Hepatocyte (in vitro differentiated cells): ENCODE measurements at regions not wholly inside any gene's neighbourhood (a gene's known extent, or its start where the extent isn't known, plus 50 kb on each side); places are given as distances from the start of the nearest gene placed in this dataset.

ENCODE experiments used
- DNase-seq: peaks from one replicate; pipeline ENCODE4 v3.0.0-alpha.2; 2016; ENCODE audit warnings: low spot score
- H2AFZ ChIP-seq: fragments of 200-600 bp; sonication (generic); 2 replicates; pipeline ENCODE4 v1.6.0; 2016; ENCODE audit warnings: antibody characterized with exemption, mild to moderate bottlenecking
- H3K27ac ChIP-seq: fragments of 200-600 bp; sonication (generic); 2 replicates; pipeline ENCODE4 v1.5.1; 2016; ENCODE audit warnings: mild to moderate bottlenecking
- H3K27me3 ChIP-seq: fragments of 200-600 bp; sonication (generic); 2 replicates; pipeline ENCODE4 v1.6.1; 2016
- H3K36me3 ChIP-seq: fragments of 200-600 bp; sonication (generic); replicated peaks from 2 replicates; pipeline ENCODE4 v1.5.1; 2016; ENCODE audit warnings: low read depth; ENCODE audit not compliant: insufficient read depth
- H3K4me1 ChIP-seq: fragments of 200-600 bp; sonication (generic); 2 replicates; pipeline ENCODE4 v1.5.1; 2016; ENCODE audit warnings: mild to moderate bottlenecking, moderate library complexity; ENCODE audit not compliant: insufficient read depth
- H3K4me2 ChIP-seq: fragments of 200-600 bp; sonication (generic); 2 replicates; pipeline ENCODE4 v1.6.0; 2016
- H3K4me3 ChIP-seq: fragments of 200-600 bp; sonication (generic); 2 replicates; pipeline ENCODE4 v1.5.1; 2016; ENCODE audit warnings: mild to moderate bottlenecking
- H3K79me2 ChIP-seq: fragments of 200-600 bp; sonication (generic); 2 replicates; pipeline ENCODE4 v1.6.0; 2017; ENCODE audit warnings: mild to moderate bottlenecking
- H3K9me2 ChIP-seq: fragments of 200-600 bp; sonication (generic); replicated peaks from 2 replicates; pipeline ENCODE4 v1.6.0; 2017; ENCODE audit warnings: mild to moderate bottlenecking; ENCODE audit not compliant: insufficient read depth
- H3K9me3 ChIP-seq: fragments of 200-600 bp; sonication (generic); 2 replicates; pipeline ENCODE4 v1.5.1; 2016; ENCODE audit warnings: low read depth, mild to moderate bottlenecking
- H4K20me1 ChIP-seq: fragments of 200-600 bp; sonication (generic); 2 replicates; pipeline ENCODE4 v1.6.0; 2016; ENCODE audit warnings: mild to moderate bottlenecking; ENCODE audit not compliant: insufficient read depth, poor library complexity, severe bottlenecking
- CTCF ChIP-seq: fragments of 200-600 bp; sonication (generic); IDR thresholded peaks from 2 replicates; pipeline ENCODE4 v1.5.1; 2016; ENCODE audit warnings: antibody characterized with exemption, mild to moderate bottlenecking; ENCODE audit not compliant: poor library complexity
- EZH2 ChIP-seq: fragments of 200-600 bp; sonication (generic); IDR thresholded peaks from 2 replicates; pipeline ENCODE4 v1.6.1; 2016; ENCODE audit warnings: antibody characterized with exemption, mild to moderate bottlenecking, borderline replicate concordance
- EZH2phosphoT487 ChIP-seq: fragments of 200-600 bp; sonication (generic); IDR thresholded peaks from one replicate; pipeline ENCODE4 v1.6.1; 2018; ENCODE audit warnings: antibody characterized with exemption, mild to moderate bottlenecking, low read depth, moderate library complexity; ENCODE audit not compliant: unreplicated experiment, severe bottlenecking
- WGBS: methylation state at CpG from one replicate; pipeline ENCODE4 v1.1.6; 2016; ENCODE audit warnings: low lambda C conversion rate; ENCODE audit errors: missing lambda C conversion rate; 5-methylcytosine and 5-hydroxymethylcytosine counted together

- no peaks in the 10 kb centered on the region for H3K79me2 ChIP-seq
- no peaks in the 10 kb centered on the region for H3K9me2 ChIP-seq
- no peaks in the 10 kb centered on the region for H3K4me1 ChIP-seq
- H3K4me3 ChIP-seq: no peak overlapping the region
- no peak overlapping the region for H2AFZ ChIP-seq
- H3K36me3 ChIP-seq: no peaks in the 10 kb centered on the region
- H3K4me2 ChIP-seq: no peak overlapping the region
- H3K27me3 ChIP-seq: no peaks in the 10 kb centered on the region
- no peak overlapping the region for H3K27ac ChIP-seq
- TF ChIP-seq EZH2 (no peak), CTCF (no peak), EZH2phosphoT487 (no peak)
- H4K20me1 ChIP-seq: no peaks in the 10 kb centered on the region
- H3K9me3 ChIP-seq: no peaks in the 10 kb centered on the region
- no peak for DNase-seq
- WGBS: 81% methylated on average over 2 of the region's 2 CpGs
Observed at GRCh38 chr4:149062997-149063396, 620.8 kb upstream of the NR3C2 start.

- Histone ChIP-seq H3K4me1 (no peaks in the 10 kb centered on the region), H2AFZ (no peak overlapping the region), H3K79me2 (no peaks in the 10 kb centered on the region), H3K4me3 (no peak overlapping the region), H3K36me3 (no peaks in the 10 kb centered on the region), H3K4me2 (no peak overlapping the region), H3K27me3 (no peaks in the 10 kb centered on the region), H3K9me2 (no peaks in the 10 kb centered on the region), H3K9me3 (no peaks in the 10 kb centered on the region), H4K20me1 (no peaks in the 10 kb centered on the region), H3K27ac (no peak overlapping the region)
- no peak for DNase-seq
- WGBS: 62% methylated on average over 3 of the region's 3 CpGs
- TF ChIP-seq CTCF (no peak), EZH2 (no peak), EZH2phosphoT487 (no peak)
Observed at GRCh38 chr4:149057594-149057993, 615.4 kb upstream of the NR3C2 start.

- H3K27ac ChIP-seq: no peak overlapping the region
- no peaks in the 10 kb centered on the region for H3K27me3 ChIP-seq
- DNase-seq: peak; percentile 20
- H4K20me1 ChIP-seq: no peaks in the 10 kb centered on the region
- no peaks in the 10 kb centered on the region for H3K79me2 ChIP-seq
- no peaks in the 10 kb centered on the region for H3K9me2 ChIP-seq
- H3K36me3 ChIP-seq: no peaks in the 10 kb centered on the region
- no peak overlapping the region for H2AFZ ChIP-seq
- H3K4me1 ChIP-seq: no peaks in the 10 kb centered on the region
- no peak overlapping the region for H3K4me2 ChIP-seq
- 69% methylated on average over 2 of the region's 2 CpGs for WGBS
- no peak for TF ChIP-seq EZH2phosphoT487
- TF ChIP-seq EZH2: no peak
- no peak for TF ChIP-seq CTCF
- no peaks in the 10 kb centered on the region for H3K9me3 ChIP-seq
- no peak overlapping the region for H3K4me3 ChIP-seq
Observed at GRCh38 chr4:149056615-149057014, 614.4 kb upstream of the NR3C2 start.

GRCh38 chr4:149055624-149056023 lies 613.4 kb upstream of the NR3C2 start:
- H3K79me2 ChIP-seq: no peaks in the 10 kb centered on the region
- 80% methylated on average over 1 of the region's 1 CpG for WGBS
- no peak overlapping the region for H3K4me2 ChIP-seq
- DNase-seq: no peak
- H3K4me3 ChIP-seq: no peak overlapping the region
- no peaks in the 10 kb centered on the region for H3K36me3 ChIP-seq
- H3K27ac ChIP-seq: no peak overlapping the region
- no peaks in the 10 kb centered on the region for H3K9me3 ChIP-seq
- no peaks in the 10 kb centered on the region for H3K9me2 ChIP-seq
- H3K4me1 ChIP-seq: no peaks in the 10 kb centered on the region
- no peak overlapping the region for H2AFZ ChIP-seq
- no peak for TF ChIP-seq CTCF
- TF ChIP-seq EZH2phosphoT487: no peak
- no peak for TF ChIP-seq EZH2
- no peaks in the 10 kb centered on the region for H4K20me1 ChIP-seq
- H3K27me3 ChIP-seq: no peaks in the 10 kb centered on the region
